ENCODE measurements at regions not wholly inside any gene's neighbourhood (a gene's known extent, or its start where the extent isn't known, plus 50 kb on each side); places are given as distances from the start of the nearest gene placed in this dataset.
"Not testable (repeated sequence)": the region's sequence is repeated elsewhere in the genome, so short reads cannot be mapped to it uniquely, and the experiment has no call there.

DNA sequence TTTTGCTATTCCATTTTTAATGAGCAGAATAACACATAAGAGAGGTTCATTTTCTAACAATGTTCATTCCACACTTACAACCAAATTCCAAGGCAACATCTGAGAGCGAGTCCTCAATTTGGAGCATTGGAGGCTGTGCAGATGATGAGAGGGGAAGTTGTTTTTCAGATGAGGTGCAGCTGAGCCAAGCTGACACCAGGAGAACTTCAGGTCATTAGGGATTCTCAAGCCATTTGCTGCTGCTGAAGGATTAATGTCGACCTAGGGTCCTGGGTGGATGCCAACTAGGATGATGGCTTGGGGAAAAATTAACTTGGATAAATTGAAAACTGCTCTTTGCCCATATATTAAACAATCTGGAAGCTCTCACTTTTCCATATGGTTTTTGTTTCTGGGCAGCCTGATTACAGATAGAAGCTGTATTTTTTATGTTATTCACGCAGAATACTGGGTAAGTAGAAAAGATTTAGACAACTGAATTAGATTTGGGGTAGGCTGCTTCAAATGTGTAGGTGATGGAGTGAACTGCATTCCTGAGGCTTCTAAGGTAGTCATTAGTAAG, 206.4 kb upstream of the SLC39A10 start:
- no peak for DNase-seq

- DNase-seq, result no peak
These were observed 209.6 kb upstream of the SLC39A10 start for GRCh38 chr2:195447323-195447975.

GRCh38 chr2:195445639-195446038, 211.4 kb upstream of the SLC39A10 start:
- DNase-seq, result no peak

GRCh38 chr2:195443926-195444325, 213.1 kb upstream of the SLC39A10 start:
- DNase-seq, result no peak

GRCh38 chr2:195442458-195443175, 214.4 kb upstream of the SLC39A10 start:
- DNase-seq, result no peak

- DNase-seq, result no peak
These were observed 218.3 kb upstream of the SLC39A10 start for GRCh38 chr2:195438692-195439091.

DNA sequence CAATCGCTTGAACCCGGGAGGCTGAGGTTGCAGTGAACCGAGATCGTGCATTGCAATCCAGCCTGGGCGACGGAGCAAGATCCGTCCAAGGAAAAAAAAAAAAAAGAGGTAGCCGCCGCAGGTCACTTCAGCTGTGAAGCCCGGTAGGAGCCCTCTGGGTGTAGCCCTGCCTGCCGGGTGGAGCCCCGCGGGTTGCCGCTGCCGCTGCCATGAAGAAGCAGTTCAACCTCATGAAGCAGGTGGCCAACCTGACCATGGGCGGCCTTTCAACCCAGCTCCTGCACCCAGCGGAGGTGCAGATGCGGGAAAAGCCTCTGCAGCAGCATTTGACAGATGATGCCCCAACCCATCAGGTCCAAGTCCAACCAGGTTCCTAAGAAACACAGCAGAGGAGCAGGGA, 219.5 kb upstream of the SLC39A10 start:
- DNase-seq, result no peak

- DNase-seq, result no peak
These were observed 222.7 kb upstream of the SLC39A10 start for GRCh38 chr2:195434346-195434745.

DNA sequence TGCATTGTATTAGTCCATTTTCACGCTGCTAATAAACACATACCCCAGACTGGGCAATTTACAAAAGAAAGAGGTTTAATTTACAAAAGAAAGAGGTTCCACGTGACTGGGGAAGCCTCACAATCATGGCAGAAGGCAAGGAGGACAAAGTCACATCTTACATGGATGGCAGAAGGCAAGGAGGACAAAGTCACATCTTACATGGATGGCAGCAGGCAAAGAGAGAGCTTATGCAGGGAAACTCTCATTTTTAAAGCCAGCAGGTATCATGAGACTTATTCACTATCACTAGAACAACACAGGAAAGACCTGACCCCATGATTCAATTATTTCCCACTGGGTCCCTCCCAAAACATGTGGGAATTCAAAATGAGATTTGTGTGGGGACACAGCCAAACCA, 223.3 kb upstream of the SLC39A10 start:
- DNase-seq, result not testable (repeated sequence)

DNA sequence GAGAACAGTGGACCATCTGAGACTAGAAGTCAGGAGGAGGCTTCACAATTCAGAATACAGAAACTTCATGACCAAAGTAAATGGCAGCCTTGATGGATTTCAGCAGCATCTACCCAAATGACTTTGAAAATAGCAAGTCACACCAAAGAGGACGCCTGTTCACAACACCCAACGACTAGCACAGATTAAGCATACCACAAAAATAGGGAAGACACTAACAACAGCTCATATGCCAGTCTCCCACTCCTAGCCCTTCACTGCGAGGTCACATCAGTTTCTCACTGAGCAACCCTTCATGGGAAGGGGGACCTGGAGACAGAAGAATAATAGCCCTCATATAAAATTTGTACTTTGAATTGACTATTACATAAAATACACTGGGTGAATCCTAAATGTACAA, 228.4 kb upstream of the SLC39A10 start:
- no peak for DNase-seq

DNA sequence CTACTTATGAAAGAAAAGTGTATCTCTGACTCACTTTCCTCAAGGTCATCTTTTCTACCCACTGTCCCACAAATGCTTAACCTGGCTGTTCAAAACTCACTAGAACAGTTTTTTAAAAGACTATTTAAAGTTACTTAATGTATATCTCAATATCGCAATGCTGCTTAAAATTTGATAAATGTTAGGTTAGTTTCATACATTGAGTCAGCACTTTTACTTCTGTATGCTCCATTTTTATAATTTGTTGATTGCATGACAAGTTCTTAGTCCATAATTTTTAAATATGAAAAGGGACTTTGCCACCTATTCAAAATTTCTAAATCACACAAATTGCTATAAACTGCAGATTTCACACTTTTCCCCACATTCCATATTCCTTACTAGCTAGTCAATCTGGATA, 231.7 kb upstream of the SLC39A10 start:
- DNase-seq, result no peak

GRCh38 chr2:195419033-195419432, 238.0 kb upstream of the SLC39A10 start:
- DNase-seq, result no peak

GRCh38 chr2:195414537-195415100, 242.4 kb upstream of the SLC39A10 start:
- DNase-seq, result no peak

- DNase-seq, result no peak
These were observed 243.1 kb upstream of the SLC39A10 start for GRCh38 chr2:195413944-195414343.

- no peak for DNase-seq
These were observed 243.6 kb upstream of the SLC39A10 start for GRCh38 chr2:195413422-195413821.

GRCh38 chr2:195411219-195411687, 245.8 kb upstream of the SLC39A10 start:
- DNase-seq, result no peak

GRCh38 chr2:195410074-195410671, 246.9 kb upstream of the SLC39A10 start:
- DNase-seq, result no peak

- DNase-seq, result no peak
These were observed 248.2 kb upstream of the SLC39A10 start for GRCh38 chr2:195408811-195409210.

- no peak for DNase-seq
These were observed 248.8 kb upstream of the SLC39A10 start for GRCh38 chr2:195408196-195408595.

- DNase-seq, result no peak
These were observed 249.2 kb upstream of the SLC39A10 start for GRCh38 chr2:195407783-195408182.

DNA sequence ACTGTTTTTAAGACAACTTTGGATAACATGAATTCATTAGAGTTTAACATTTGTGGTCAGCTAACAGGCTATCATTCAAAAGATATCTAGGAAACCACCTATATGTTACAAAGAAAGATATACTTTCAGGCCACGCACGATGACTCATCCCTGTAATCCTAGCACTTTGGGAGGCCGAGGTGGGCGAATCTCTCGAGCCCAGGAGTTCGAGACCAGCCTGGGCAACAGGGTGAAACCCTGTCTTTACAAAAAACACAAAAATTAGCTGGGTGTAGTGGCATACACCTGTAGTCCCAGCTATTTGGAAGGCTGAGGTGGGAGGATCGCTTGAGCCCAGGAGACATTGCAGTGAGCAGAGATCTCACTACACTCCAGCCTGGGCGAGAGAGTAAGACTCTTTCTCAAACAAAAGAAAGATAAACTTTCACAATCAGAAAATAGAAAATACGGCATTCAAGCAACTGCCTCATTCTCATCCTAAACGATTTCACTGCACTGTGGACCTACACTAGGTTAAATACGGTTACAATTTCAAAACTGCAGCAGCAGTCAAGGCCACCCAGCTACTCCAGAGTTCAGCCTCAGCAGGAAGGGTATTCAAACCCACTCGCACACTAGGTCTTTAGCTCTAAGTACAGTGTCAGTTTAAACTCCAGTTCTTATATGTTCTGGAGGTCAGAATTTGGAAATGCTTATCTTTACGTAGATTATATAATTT, 250.0 kb upstream of the SLC39A10 start:
- DNase-seq, result no peak

DNA sequence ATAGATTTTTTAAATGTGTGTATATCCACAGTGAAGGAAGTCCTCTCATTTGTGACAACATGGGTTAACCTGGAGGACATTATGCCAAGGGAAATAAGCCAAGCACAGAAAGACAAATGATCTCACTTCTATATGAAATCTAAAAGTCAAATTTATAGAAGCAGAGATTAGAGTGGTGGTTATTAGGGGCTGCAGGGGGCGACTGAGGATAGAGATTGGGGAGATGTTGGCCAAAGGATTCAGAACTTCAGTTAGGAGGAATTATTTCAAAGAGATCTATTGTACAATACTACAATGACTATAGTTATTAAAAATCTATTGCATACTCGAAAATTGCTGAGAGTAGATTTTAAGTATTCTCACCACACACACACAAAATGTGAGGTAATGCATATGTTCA, 252.4 kb upstream of the SLC39A10 start:
- no peak for DNase-seq

GRCh38 chr2:195396479-195396878, 260.5 kb upstream of the SLC39A10 start:
- DNase-seq, result no peak

Measured in central memory CD4-positive, alpha-beta T cell (primary cell).